ENCODE measurements at regions not wholly inside any gene's neighbourhood (a gene's known extent, or its start where the extent isn't known, plus 50 kb on each side); places are given as distances from the start of the nearest gene placed in this dataset.

GRCh38 chr3:22159004-22159695, 408.1 kb upstream of the ZNF385D start:
- TF ChIP-seq CTCF (IDR thresholded peaks at IDR 0.05), result no peak

DNA sequence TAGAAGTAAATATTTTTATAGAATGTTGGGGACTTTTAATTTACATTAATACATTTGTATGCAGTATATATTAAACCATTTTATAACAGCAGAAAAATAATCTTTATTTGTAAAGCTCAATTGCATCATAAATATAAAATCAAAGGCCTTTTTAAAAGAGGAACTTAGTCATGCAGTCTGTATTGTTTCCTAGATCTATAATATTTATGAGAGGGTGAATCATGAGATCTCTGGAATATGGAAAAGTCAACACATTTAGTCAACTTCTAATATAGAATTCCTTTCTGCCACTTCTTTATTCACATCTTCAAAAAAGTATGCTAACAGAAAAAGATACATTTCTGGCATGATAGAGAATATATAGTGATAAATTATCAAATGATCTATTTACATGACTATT, 410.3 kb upstream of the ZNF385D start:
- Histone ChIP-seq H3K4me3 (ENCODE audit: low read length) (no peak overlapping the region), H3K27me3 (ENCODE audit: control insufficient read depth, insufficient read depth, low read length) (no peaks in the 10 kb centered on the region), H3K4me1 (ENCODE audit: control insufficient read depth, insufficient read depth, low read length) (no peaks in the 10 kb centered on the region), H3K27ac (ENCODE audit: low read length) (no peak overlapping the region), H3K9me3 (ENCODE audit: control insufficient read depth, insufficient read depth, low read length) (no peaks in the 10 kb centered on the region), H3K36me3 (ENCODE audit: control insufficient read depth, insufficient read depth, low read length) (no peaks in the 10 kb centered on the region)
- Mint-ChIP-seq H3K9me3 (peaks cover 18 to 24% of the 10 kb centered on the region in 2 donors), H3K27me3 (ENCODE audit: low read depth in 2 of 2) (no peaks in the 10 kb centered on the region), H3K4me3 (no peak overlapping the region), H3K27ac (no peak overlapping the region), H3K4me1 (no peaks in the 10 kb centered on the region), H3K36me3 (no peaks in the 10 kb centered on the region)
- intact Hi-C loops (cut with micrococcal nuclease), result no loop called here
- no peak for DNase-seq
- no peak for ATAC-seq
- no peak for TF ChIP-seq CTCF (IDR thresholded peaks at IDR 0.05)

More at GRCh38 chr3:22159004-22159695, 408.1 kb upstream of the ZNF385D start:
- 78% methylated on average over 5 of the region's 5 CpGs for WGBS (ENCODE audit: insufficient coverage)
- peaks cover 11 to 22% of the 10 kb centered on the region in 2 donors for H3K9me3 Mint-ChIP-seq
- no peaks in the 10 kb centered on the region for H3K27me3 Mint-ChIP-seq (ENCODE audit: low read depth in 2 of 2)
- H3K27ac Mint-ChIP-seq, result no peak overlapping the region
- H3K4me1 Mint-ChIP-seq, result no peaks in the 10 kb centered on the region
- DNase-seq (no peak), ATAC-seq (no peak)
- no peaks in the 10 kb centered on the region for H3K4me1 ChIP-seq (ENCODE audit: control insufficient read depth, insufficient read depth, low read length)
- no peak overlapping the region for H3K4me3 ChIP-seq (ENCODE audit: low read length)
- no peaks in the 10 kb centered on the region for H3K36me3 Mint-ChIP-seq
- no peak overlapping the region for H3K27ac ChIP-seq (ENCODE audit: low read length)
- H3K9me3 ChIP-seq (ENCODE audit: control insufficient read depth, insufficient read depth, low read length), result no peaks in the 10 kb centered on the region
- H3K27me3 ChIP-seq (ENCODE audit: control insufficient read depth, insufficient read depth, low read length), result no peaks in the 10 kb centered on the region
- intact Hi-C loops (cut with micrococcal nuclease), result no loop called here
- H3K36me3 ChIP-seq (ENCODE audit: control insufficient read depth, insufficient read depth, low read length), result no peaks in the 10 kb centered on the region
- H3K4me3 Mint-ChIP-seq, result no peak overlapping the region

DNA sequence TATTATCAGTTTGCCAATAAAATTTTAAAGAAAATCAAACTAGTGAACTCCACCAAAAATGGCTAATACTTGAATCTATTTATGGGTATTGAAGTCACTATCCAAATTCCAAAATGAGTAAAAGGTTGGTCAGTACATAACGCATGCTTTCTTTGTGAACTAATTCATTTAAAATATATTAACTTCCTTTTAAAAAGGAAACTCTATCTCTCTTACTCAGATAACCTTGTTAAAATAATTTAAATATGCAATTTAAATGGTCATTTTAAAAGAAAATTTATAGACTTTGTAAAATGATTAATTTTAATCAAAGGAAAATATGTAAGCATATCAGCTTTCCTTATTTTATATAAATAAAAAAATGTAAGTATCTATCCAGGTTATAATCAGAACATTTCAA, 419.4 kb upstream of the ZNF385D start:
- Histone ChIP-seq H3K9me3 (ENCODE audit: control insufficient read depth, insufficient read depth, low read length) (no peaks in the 10 kb centered on the region), H3K36me3 (ENCODE audit: control insufficient read depth, insufficient read depth, low read length) (no peaks in the 10 kb centered on the region), H3K27me3 (ENCODE audit: control insufficient read depth, insufficient read depth, low read length) (no peaks in the 10 kb centered on the region), H3K27ac (ENCODE audit: low read length) (no peak overlapping the region), H3K4me3 (ENCODE audit: low read length) (no peak overlapping the region), H3K4me1 (ENCODE audit: control insufficient read depth, insufficient read depth, low read length) (no peaks in the 10 kb centered on the region)
- H3K27me3 Mint-ChIP-seq (ENCODE audit: low read depth in 2 of 2), result no peaks in the 10 kb centered on the region
- H3K27ac Mint-ChIP-seq, result no peak overlapping the region
- H3K9me3 Mint-ChIP-seq, result peaks cover 6 to 8% of the 10 kb centered on the region in 2 donors
- no peak for TF ChIP-seq CTCF (IDR thresholded peaks at IDR 0.05)
- H3K4me1 Mint-ChIP-seq, result no peaks in the 10 kb centered on the region
- ATAC-seq, result no peak
- no peaks in the 10 kb centered on the region for H3K36me3 Mint-ChIP-seq
- no CpG with 5 or more reads among the region's 1 CpG for WGBS (ENCODE audit: insufficient coverage)
- H3K4me3 Mint-ChIP-seq, result no peak overlapping the region
- DNase-seq, result no peak
- intact Hi-C loops (cut with micrococcal nuclease), result no loop called here

DNA sequence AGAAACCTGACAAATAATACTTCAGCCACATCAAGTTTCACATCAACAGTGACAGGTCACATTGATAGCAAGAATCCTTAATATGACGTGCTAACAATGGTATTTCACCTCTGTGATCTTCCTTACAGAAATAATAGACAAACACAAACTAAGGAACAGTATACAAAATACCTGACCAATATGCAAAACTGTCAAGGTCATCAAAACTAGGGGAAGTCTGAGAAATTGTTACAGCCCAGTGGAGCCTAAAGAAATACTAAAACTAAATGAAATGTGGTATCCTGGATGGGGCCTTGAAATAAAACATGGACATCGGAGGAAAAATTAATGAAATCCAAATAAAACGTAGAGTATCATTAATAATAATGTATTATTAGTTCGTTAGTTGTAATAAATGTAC, 422.0 kb upstream of the ZNF385D start:
- no peak overlapping the region for H3K27ac Mint-ChIP-seq
- no peaks in the 10 kb centered on the region for H3K36me3 Mint-ChIP-seq
- Histone ChIP-seq H3K27ac (ENCODE audit: low read length) (no peak overlapping the region), H3K36me3 (ENCODE audit: control insufficient read depth, insufficient read depth, low read length) (no peaks in the 10 kb centered on the region), H3K9me3 (ENCODE audit: control insufficient read depth, insufficient read depth, low read length) (no peaks in the 10 kb centered on the region), H3K27me3 (ENCODE audit: control insufficient read depth, insufficient read depth, low read length) (no peaks in the 10 kb centered on the region), H3K4me1 (ENCODE audit: control insufficient read depth, insufficient read depth, low read length) (no peaks in the 10 kb centered on the region), H3K4me3 (ENCODE audit: low read length) (no peak overlapping the region)
- intact Hi-C loops (cut with micrococcal nuclease), result no loop called here
- ATAC-seq, result no peak
- no peak for TF ChIP-seq CTCF (IDR thresholded peaks at IDR 0.05)
- DNase-seq, result no peak
- H3K4me1 Mint-ChIP-seq, result no peaks in the 10 kb centered on the region
- no peak overlapping the region for H3K4me3 Mint-ChIP-seq
- H3K27me3 Mint-ChIP-seq (ENCODE audit: low read depth in 2 of 2), result no peaks in the 10 kb centered on the region
- no peaks in the 10 kb centered on the region for H3K9me3 Mint-ChIP-seq
- 88% methylated on average over 1 of the region's 4 CpGs for whole genome bisulfite sequencing (ENCODE audit: insufficient coverage)
